GM12864 (cell line): ENCODE measurements at regions not wholly inside any gene's neighbourhood (a gene's known extent, or its start where the extent isn't known, plus 50 kb on each side); places are given as distances from the start of the nearest gene placed in this dataset.
"Not testable (repeated sequence)": the region's sequence is repeated elsewhere in the genome, so short reads cannot be mapped to it uniquely, and the experiment has no call there.

Experiments used
- DNase-seq: peaks from one replicate; pipeline ENCODE4 v3.0.0-alpha.2; 2011; ENCODE audit warnings: low read depth
- H3K4me3 ChIP-seq: 2 replicates; pipeline ENCODE4 v1.5.1; 2011; ENCODE audit warnings: mild to moderate bottlenecking, low read depth, low read length, control low read depth
- CTCF ChIP-seq: IDR thresholded peaks from 2 replicates; pipeline ENCODE4 v1.5.1; 2011; ENCODE audit warnings: low read depth, mild to moderate bottlenecking, moderate library complexity, low read length, control low read depth, inconsistent platforms; ENCODE audit errors: missing control alignments

- DNase-seq, H3K4me3 ChIP-seq: not testable (repeated sequence)
These were observed 118.3 kb downstream of the LRRC37A3 start for GRCh38 chr17:64800987-64801386.

- DNase-seq, H3K4me3 ChIP-seq: not testable (repeated sequence)
These were observed 118.8 kb downstream of the LRRC37A3 start for GRCh38 chr17:64800361-64800895.

GRCh38 chr17:64799543-64800188 is 119.6 kb downstream of the LRRC37A3 start:
- not testable (repeated sequence) for DNase-seq, H3K4me3 ChIP-seq

- DNase-seq, H3K4me3 ChIP-seq: not testable (repeated sequence)
These were observed 120.3 kb downstream of the LRRC37A3 start for GRCh38 chr17:64798961-64799360.

- DNase-seq, H3K4me3 ChIP-seq: not testable (repeated sequence)
These were observed 120.8 kb downstream of the LRRC37A3 start for GRCh38 chr17:64798489-64798790.

GRCh38 chr17:64797746-64798488 is 121.4 kb downstream of the LRRC37A3 start:
- DNase-seq, H3K4me3 ChIP-seq: not testable (repeated sequence)
- TF ChIP-seq CTCF, result peak; percentile 19

GRCh38 chr17:64795342-64795741 is 123.9 kb downstream of the LRRC37A3 start:
- not testable (repeated sequence) for H3K4me3 ChIP-seq, DNase-seq

- DNase-seq, H3K4me3 ChIP-seq: not testable (repeated sequence)
These were observed 124.6 kb downstream of the LRRC37A3 start for GRCh38 chr17:64794548-64795274.

GRCh38 chr17:64794113-64794512 is 125.2 kb downstream of the LRRC37A3 start:
- DNase-seq, H3K4me3 ChIP-seq: not testable (repeated sequence)

GRCh38 chr17:64792793-64793575 is 126.3 kb downstream of the LRRC37A3 start:
- not testable (repeated sequence) for H3K4me3 ChIP-seq, DNase-seq

GRCh38 chr17:64792276-64792675 is 127.0 kb downstream of the LRRC37A3 start:
- DNase-seq, H3K4me3 ChIP-seq: not testable (repeated sequence)

GRCh38 chr17:64791691-64792090 is 127.6 kb downstream of the LRRC37A3 start:
- not testable (repeated sequence) for DNase-seq

GRCh38 chr17:64791226-64791625 is 128.1 kb downstream of the LRRC37A3 start:
- not testable (repeated sequence) for DNase-seq, H3K4me3 ChIP-seq

More at GRCh38 chr17:64791691-64792090, 127.6 kb downstream of the LRRC37A3 start:
- not testable (repeated sequence) for H3K4me3 ChIP-seq

GRCh38 chr17:64790690-64791089 is 128.6 kb upstream of the SMURF2 start:
- not testable (repeated sequence) for DNase-seq, H3K4me3 ChIP-seq

GRCh38 chr17:64790193-64790592 is 128.1 kb upstream of the SMURF2 start:
- not testable (repeated sequence) for DNase-seq, H3K4me3 ChIP-seq

GRCh38 chr17:64789061-64789445 is 126.9 kb upstream of the SMURF2 start:
- H3K4me3 ChIP-seq, DNase-seq: not testable (repeated sequence)
